A549 (cell line): ENCODE measurements at regions not wholly inside any gene's neighbourhood (a gene's known extent, or its start where the extent isn't known, plus 50 kb on each side); places are given as distances from the start of the nearest gene placed in this dataset.
"Not testable (repeated sequence)": the region's sequence is repeated elsewhere in the genome, so short reads cannot be mapped to it uniquely, and the experiment has no call there.

ENCODE experiments used
- ATAC-seq, 2 experiments: fragments of 200-7000 bp in 1 of 2; fragments of >200 bp in 1 of 2; cut with Nextera tagmentation in 1 of 2; cut with Tn5 transposase in 1 of 2; 3 replicates each; pipeline versions ENCODE4 v1.8.0 to v1.9.1; 2018 to 2020; ENCODE audit warnings: mild to moderate bottlenecking in 1 of 2, moderate library complexity in 1 of 2
- CTCF ChIA-PET: fragments of 300-600 bp; sonication (Branson Sonifier 250); formaldehyde crosslinking; extraction: SDS; loops from one replicate; lab custom pipeline; 2021; ENCODE audit warnings: antibody characterized with exemption, inconsistent platforms; lab: Yijun Ruan, JAX
- POLR2A ChIA-PET: fragments of 350-600 bp; formaldehyde crosslinking; extraction: SDS; loops from one replicate; lab custom pipeline; 2021; ENCODE audit warnings: antibody characterized with exemption, inconsistent platforms; lab: Yijun Ruan, JAX
- DNase-seq, 2 experiments: peaks; one replicate each; pipeline versions ENCODE4 v3.0.0 to v3.0.0-alpha.2; 2011 to 2016; ENCODE audit warnings: low read depth in 1 of 2, low spot score in 1 of 2
- FAIRE-seq: peaks from 2 replicates; lab custom pipeline; 2011; peaks lifted over from hg19 to GRCh38; lab: Jason Lieb, UNC
- H3K27ac ChIP-seq, 2 experiments: fragments of >200 bp; sonication (Bioruptor Twin); formaldehyde crosslinking; 3 replicates each; pipeline ENCODE4 v1.5.1; 2016 to 2017
- H3K4me1 ChIP-seq: fragments of >200 bp; sonication (Bioruptor Twin); formaldehyde crosslinking; 3 replicates; pipeline ENCODE4 v1.6.1; 2016
- H3K4me2 ChIP-seq: fragments of >200 bp; sonication (Bioruptor Twin); formaldehyde crosslinking; 3 replicates; pipeline ENCODE4 v1.6.1; 2016
- H3K4me3 ChIP-seq: fragments of >200 bp; sonication (Bioruptor Twin); formaldehyde crosslinking; 3 replicates; pipeline ENCODE4 v1.5.1; 2016
- H3K9me3 ChIP-seq: fragments of >200 bp; sonication (Bioruptor Twin); formaldehyde crosslinking; 3 replicates; pipeline ENCODE4 v1.6.1; 2016
- CBX2 ChIP-seq: fragments of 200-600 bp; sonication (generic); IDR thresholded peaks from 2 replicates; pipeline ENCODE4 v1.6.1; 2016; ENCODE audit warnings: low read depth, mild to moderate bottlenecking, borderline replicate concordance
- CBX8 ChIP-seq: fragments of 200-600 bp; sonication (generic); IDR thresholded peaks from 2 replicates; pipeline ENCODE4 v1.6.1; 2016
- CHD4 ChIP-seq: fragments of 200-600 bp; sonication (generic); IDR thresholded peaks from 2 replicates; pipeline ENCODE4 v1.6.1; 2016; ENCODE audit warnings: antibody characterized with exemption, mild to moderate bottlenecking, borderline replicate concordance
- FOSL2 ChIP-seq, 2 experiments: fragments of 450-650 bp in 1 of 2; fragments of >200 bp in 1 of 2; sonication (Bioruptor Twin) in 1 of 2; formaldehyde crosslinking; IDR thresholded peaks; 2 replicates each; pipeline versions ENCODE4 v1.5.0 to v1.6.1; 2016 to 2020; ENCODE audit warnings: mild to moderate bottlenecking in 1 of 2, moderate library complexity in 1 of 2
- HDAC2 ChIP-seq: fragments of 200-600 bp; sonication (generic); IDR thresholded peaks from 2 replicates; pipeline ENCODE4 v1.6.1; 2016
- HEYL ChIP-seq: fragments of 250-450 bp; sonication (Bioruptor Pico); IDR thresholded peaks from 2 replicates; pipeline ENCODE4 v1.8.0; 2021; ENCODE audit warnings: mild to moderate bottlenecking, moderate library complexity
- HOXA7 ChIP-seq: fragments of 250-450 bp; sonication (Bioruptor Pico); IDR thresholded peaks from 2 replicates; pipeline ENCODE4 v1.5.0; 2020; ENCODE audit warnings: mild to moderate bottlenecking, moderate library complexity
- HOXB13 ChIP-seq: fragments of 250-450 bp; sonication (Bioruptor Pico); IDR thresholded peaks from 2 replicates; pipeline ENCODE4 v1.5.0; 2020; ENCODE audit warnings: low read depth, mild to moderate bottlenecking, moderate library complexity
- JUN ChIP-seq, 2 experiments: fragments of >200 bp; sonication (Bioruptor Twin); formaldehyde crosslinking; IDR thresholded peaks; 2 replicates in 1 of 2; 3 replicates in 1 of 2; pipeline ENCODE4 v1.6.1; 2016 to 2017
- KDM1A ChIP-seq: fragments of 200-600 bp; sonication (generic); IDR thresholded peaks from 2 replicates; pipeline ENCODE4 v1.6.1; 2016; ENCODE audit warnings: low read depth, mild to moderate bottlenecking
- MAFK ChIP-seq: fragments of 450-650 bp; IDR thresholded peaks from 2 replicates; pipeline ENCODE4 v1.6.1; 2014; ENCODE audit not compliant: partially characterized antibody
- MYC ChIP-seq: IDR thresholded peaks from 2 replicates; pipeline ENCODE4 v1.6.1; 2012; ENCODE audit warnings: mild to moderate bottlenecking, inconsistent platforms, low read length, improper control_type of control experiment, borderline replicate concordance
- NPAS2 ChIP-seq: fragments of 250-450 bp; sonication (Bioruptor Pico); IDR thresholded peaks from 2 replicates; pipeline ENCODE4 v1.8.0; 2022; ENCODE audit warnings: mild to moderate bottlenecking, moderate library complexity, borderline replicate concordance
- NR3C1 ChIP-seq: fragments of >200 bp; sonication (Bioruptor Twin); formaldehyde crosslinking; IDR thresholded peaks from 3 replicates; pipeline ENCODE4 v1.6.1; 2017
- RAD21 ChIP-seq, 2 experiments: fragments of >200 bp in 1 of 2; sonication (Bioruptor Twin) in 1 of 2; formaldehyde crosslinking in 1 of 2; IDR thresholded peaks in 1 of 2; conservative IDR thresholded peaks in 1 of 2; 2 replicates in 1 of 2; 3 replicates in 1 of 2; pipeline ENCODE4 v1.6.1; 2012 to 2018; ENCODE audit warnings: inconsistent platforms in 1 of 2
- RCOR1 ChIP-seq: fragments of 150-350 bp; IDR thresholded peaks from 2 replicates; pipeline ENCODE4 v1.6.1; 2014; ENCODE audit warnings: antibody characterized with exemption, low read length, low read depth
- RNF2 ChIP-seq: fragments of 200-600 bp; sonication (generic); IDR thresholded peaks from 2 replicates; pipeline ENCODE4 v1.6.1; 2016; ENCODE audit warnings: low read depth, mild to moderate bottlenecking, antibody characterized with exemption, moderate library complexity, borderline replicate concordance
- SMC3 ChIP-seq: fragments of >200 bp; sonication (Bioruptor Twin); formaldehyde crosslinking; IDR thresholded peaks from 3 replicates; pipeline ENCODE4 v1.6.1; 2018; ENCODE audit warnings: inconsistent platforms
- SREBF2 ChIP-seq: fragments of 450-650 bp; IDR thresholded peaks from 2 replicates; pipeline ENCODE4 v1.6.1; 2014; ENCODE audit warnings: mild to moderate bottlenecking, moderate library complexity
- TFCP2L1 ChIP-seq: fragments of 250-450 bp; sonication (Bioruptor Pico); IDR thresholded peaks from 2 replicates; pipeline ENCODE4 v1.5.0; 2021; ENCODE audit warnings: mild to moderate bottlenecking
- ZNF302 ChIP-seq: fragments of 250-450 bp; sonication (Bioruptor Pico); IDR thresholded peaks from 2 replicates; pipeline ENCODE4 v1.9.0; 2021; ENCODE audit warnings: inconsistent platforms, mild to moderate bottlenecking, moderate library complexity
- WGBS: methylation state at CpG from one replicate; pipeline ENCODE4 v1.1.6; 2017; ENCODE audit errors: missing lambda C conversion rate; 5-methylcytosine and 5-hydroxymethylcytosine counted together
- TF ChIP-seq, protein P1 (sequence below): fragments of 250-450 bp; sonication (Bioruptor Pico); IDR thresholded peaks from 2 replicates; pipeline ENCODE4 v1.5.0; 2020; ENCODE audit warnings: low read depth, mild to moderate bottlenecking, moderate library complexity
- TF ChIP-seq, protein P2 (sequence below): fragments of >200 bp; sonication (Bioruptor Twin); formaldehyde crosslinking; IDR thresholded peaks from 2 replicates; pipeline ENCODE4 v1.6.1; 2016
- TF ChIP-seq, protein P3 (sequence below): IDR thresholded peaks from 2 replicates; pipeline ENCODE4 v1.6.1; 2012

DNA sequence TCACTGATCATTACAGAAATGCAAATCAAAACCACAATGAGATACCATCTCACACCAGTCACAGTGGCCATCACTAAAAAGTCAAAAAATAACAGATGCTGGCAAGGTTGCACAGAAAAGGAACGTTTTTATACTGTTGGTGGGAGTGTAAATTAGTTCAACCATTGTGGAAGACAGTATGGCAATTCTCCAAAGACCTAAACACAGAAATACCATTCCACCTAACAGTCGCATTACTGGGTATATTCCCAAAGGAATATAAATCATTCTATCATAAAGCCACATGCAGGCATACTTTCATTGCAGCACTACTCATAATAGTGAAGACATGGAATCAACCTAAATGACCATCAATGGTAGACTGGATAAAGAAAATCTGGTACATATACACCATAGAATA, 83.2 kb upstream of the ARID5B start:
- FAIRE-seq, H3K9me3 ChIP-seq, ATAC-seq, H3K4me2 ChIP-seq, H3K27ac ChIP-seq, DNase-seq, POLR2A ChIA-PET, H3K4me3 ChIP-seq, H3K4me1 ChIP-seq: not testable (repeated sequence)
- WGBS, result 43% methylated on average over 2 of the region's 2 CpGs
- CTCF ChIA-PET, result interaction anchor here (1.6 to 2.6 kb wide), 3 partner anchors 9 to 67 kb away, joined by 4 to 10 read pairs (median 7); no protein-coding TSS in a partner anchor

DNA sequence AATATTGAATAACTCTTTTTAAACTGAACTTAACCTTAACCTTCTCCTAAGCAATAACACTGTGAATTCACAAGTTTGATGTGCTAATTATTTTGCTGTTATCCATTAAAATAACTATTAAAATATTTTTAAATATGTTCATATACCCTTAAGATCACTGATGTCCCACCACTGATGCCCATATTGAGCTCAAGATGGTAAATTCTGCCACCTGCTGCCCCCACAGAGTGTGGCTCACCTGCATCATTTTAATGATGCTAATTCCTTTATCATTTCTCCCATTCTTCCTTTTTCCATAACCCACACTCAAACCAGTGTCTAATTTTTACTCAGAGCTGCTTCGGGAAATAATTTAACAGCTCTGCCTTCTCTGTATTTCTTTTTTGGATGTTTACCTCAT, 82.3 kb upstream of the ARID5B start:
- WGBS, result 42% methylated on average over 1 of the region's 1 CpG
- H3K4me1 ChIP-seq, result no peaks in the 10 kb centered on the region
- no peak overlapping the region for H3K4me2 ChIP-seq
- FAIRE-seq, result no peak
- POLR2A ChIA-PET, result no interaction called here
- no peak overlapping the region for H3K27ac ChIP-seq
- TF ChIP-seq RAD21 (conservative IDR thresholded peaks at IDR 0.05 in 1 of 2, IDR thresholded peaks at IDR 0.05 in 1 of 2), result no peak; a peak in 2 of 5 replicates
- TF ChIP-seq HOXB13 (CRISPR knock-in tag), result no peak
- no peak for TF ChIP-seq CBX8
- no peak for TF ChIP-seq RCOR1
- TF ChIP-seq TFCP2L1, result no peak
- TF ChIP-seq SMC3, result no peak
- no peak for TF ChIP-seq JUN (IDR thresholded peaks at IDR 0.05)
- TF ChIP-seq, protein P1, sequence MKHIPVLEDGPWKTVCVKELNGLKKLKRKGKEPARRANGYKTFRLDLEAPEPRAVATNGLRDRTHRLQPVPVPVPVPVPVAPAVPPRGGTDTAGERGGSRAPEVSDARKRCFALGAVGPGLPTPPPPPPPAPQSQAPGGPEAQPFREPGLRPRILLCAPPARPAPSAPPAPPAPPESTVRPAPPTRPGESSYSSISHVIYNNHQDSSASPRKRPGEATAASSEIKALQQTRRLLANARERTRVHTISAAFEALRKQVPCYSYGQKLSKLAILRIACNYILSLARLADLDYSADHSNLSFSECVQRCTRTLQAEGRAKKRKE (CRISPR knock-in tag), result no peak
- TF ChIP-seq ZNF302 (CRISPR knock-in tag), result no peak
- no peak for TF ChIP-seq SREBF2
- no peak for TF ChIP-seq CHD4
- no peak for TF ChIP-seq FOSL2 (IDR thresholded peaks at IDR 0.05)
- no peak for TF ChIP-seq FOSL2 (CRISPR knock-in tag; IDR thresholded peaks at IDR 0.05)
- no peak for TF ChIP-seq RNF2
- TF ChIP-seq HDAC2, result no peak
- TF ChIP-seq MYC, result no peak
- no peak for TF ChIP-seq CBX2
- TF ChIP-seq, all 56 proteins: peak for 0
- H3K4me3 ChIP-seq, result no peak overlapping the region
- H3K9me3 ChIP-seq, result no peaks in the 10 kb centered on the region
- DNase-seq (no peak), ATAC-seq (no peak)
- CTCF ChIA-PET, result interaction anchor here (0.8 to 2.6 kb wide), 6 partner anchors 10 to 1002 kb away, joined by 3 to 10 read pairs (median 4); no protein-coding TSS in a partner anchor

DNA sequence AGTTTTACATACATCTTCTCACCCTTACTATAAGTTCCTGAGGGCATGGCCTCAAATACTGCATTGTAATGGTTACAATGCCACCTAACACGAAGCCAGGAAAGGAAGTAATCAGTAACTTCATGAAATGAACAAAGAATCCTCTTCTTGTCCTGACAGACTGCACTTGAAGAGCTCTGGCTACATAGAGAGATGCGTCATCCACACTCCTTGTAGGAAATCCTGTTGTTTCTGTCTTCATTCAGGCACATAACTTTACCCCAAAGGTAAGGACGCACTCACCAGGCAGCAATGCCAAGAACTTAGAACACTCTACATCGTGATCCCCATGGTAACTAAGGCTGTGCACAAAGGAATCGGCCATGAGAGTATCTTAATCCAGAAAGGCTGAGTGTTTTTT, 80.3 kb upstream of the ARID5B start:
- TF ChIP-seq, protein P2, sequence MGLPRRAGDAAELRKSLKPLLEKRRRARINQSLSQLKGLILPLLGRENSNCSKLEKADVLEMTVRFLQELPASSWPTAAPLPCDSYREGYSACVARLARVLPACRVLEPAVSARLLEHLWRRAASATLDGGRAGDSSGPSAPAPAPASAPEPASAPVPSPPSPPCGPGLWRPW, result no peak
- TF ChIP-seq NPAS2 (CRISPR knock-in tag), result no peak
- TF ChIP-seq NR3C1, result no peak
- no peak for TF ChIP-seq HEYL (CRISPR knock-in tag)
- TF ChIP-seq KDM1A, result no peak
- TF ChIP-seq HOXA7 (CRISPR knock-in tag), result no peak
- no peak for TF ChIP-seq MYC
- no peak for TF ChIP-seq ZNF302 (CRISPR knock-in tag)
- no peak for TF ChIP-seq TFCP2L1
- TF ChIP-seq, protein P3, sequence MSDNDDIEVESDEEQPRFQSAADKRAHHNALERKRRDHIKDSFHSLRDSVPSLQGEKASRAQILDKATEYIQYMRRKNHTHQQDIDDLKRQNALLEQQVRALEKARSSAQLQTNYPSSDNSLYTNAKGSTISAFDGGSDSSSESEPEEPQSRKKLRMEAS, result no peak
- TF ChIP-seq MAFK, result no peak
- WGBS, result 52% methylated on average over 5 of the region's 5 CpGs
- FAIRE-seq, result no peak
- ChIA-PET POLR2A (no interaction called here), CTCF (interaction anchor here (1.3 to 2.5 kb wide), 3 partner anchors 9 to 71 kb away, joined by 3 to 9 read pairs (median 6); no protein-coding TSS in a partner anchor)
- Histone ChIP-seq H3K27ac (no peak overlapping the region), H3K4me2 (no peak overlapping the region), H3K4me1 (peaks cover 10% of the 10 kb centered on the region), H3K4me3 (no peak overlapping the region), H3K9me3 (no peaks in the 10 kb centered on the region)
- peak in 1 of 2 experiments; percentile 13 for DNase-seq
- no peak; a peak in 1 of 6 replicates for ATAC-seq
